Lower leg skin (tissue), 4 donors: ENCODE measurements at regions not wholly inside any gene's neighbourhood (a gene's known extent, or its start where the extent isn't known, plus 50 kb on each side); places are given as distances from the start of the nearest gene placed in this dataset.
A peak's percentile ranks its signal among the peaks of the same experiment; 100 is the strongest.

Experiments used
- DNase-seq, 2 donors: peaks; one replicate each; pipeline ENCODE4 v3.0.0-alpha.2; 2019; ENCODE audit warnings: low spot score in 2 of 2
- H3K4me3 ChIP-seq: fragments of 200-600 bp; sonication (generic); 2 replicates; pipeline ENCODE4 v1.5.1; 2017; ENCODE audit warnings: mild to moderate bottlenecking, low read depth; ENCODE audit not compliant: poor library complexity, severe bottlenecking
- CTCF ChIP-seq, 3 donors: fragments of 450-650 bp; IDR thresholded peaks; one replicate each; pipeline ENCODE4 v1.5.1; 2016; ENCODE audit warnings: antibody characterized with exemption in 3 of 3, mild to moderate bottlenecking in 3 of 3, moderate library complexity in 2 of 3
- POLR2A ChIP-seq, 2 donors: fragments of 450-650 bp; IDR thresholded peaks; one replicate each; pipeline ENCODE4 v1.6.1; 2016 to 2017; ENCODE audit warnings: antibody characterized with exemption in 2 of 2, mild to moderate bottlenecking in 1 of 2, moderate library complexity in 1 of 2
- WGBS, 2 donors: methylation state at CpG; one replicate each; pipeline ENCODE4 v1.1.5; 2018; 5-methylcytosine and 5-hydroxymethylcytosine counted together
- intact Hi-C: fragments of 100-400 bp; cut with DNase I; formaldehyde crosslinking; loops from one replicate; pipeline ENCODE4 v1.15.0; 2023; ENCODE audit warnings: low total_unique reads

- 15 to 24% methylated on average over 3 of the region's 3 CpGs for WGBS, 2 donors
- DNase-seq = peak; percentile 57 to 91
- TF ChIP-seq CTCF (IDR thresholded peaks at IDR 0.05) = no peak
- no peak for TF ChIP-seq POLR2A (IDR thresholded peaks at IDR 0.05)
- intact Hi-C loops = no loop called here
- H3K4me3 ChIP-seq = no peak overlapping the region
Measured at GRCh38 chr6:43972913-43973300, 154.3 kb downstream of the MRPL14 start.

- WGBS, 2 donors = 39 to 53% methylated on average over 6 of the region's 6 CpGs
- DNase-seq = peak in 1 of 2 donors; percentile 85
Measured at GRCh38 chr6:43972179-43972912, 154.9 kb downstream of the MRPL14 start.

GRCh38 chr6:43971776-43972126 lies 155.5 kb downstream of the MRPL14 start:
- no peak for DNase-seq
- H3K4me3 ChIP-seq = no peak overlapping the region
- no peak for TF ChIP-seq POLR2A (IDR thresholded peaks at IDR 0.05)
- TF ChIP-seq CTCF (IDR thresholded peaks at IDR 0.05) = no peak
- intact Hi-C loops = no loop called here
- 72 to 94% methylated on average over 2 of the region's 2 CpGs for WGBS, 2 donors

More at GRCh38 chr6:43972179-43972912, 154.9 kb downstream of the MRPL14 start:
- H3K4me3 ChIP-seq = no peak overlapping the region
- intact Hi-C loops = no loop called here
- TF ChIP-seq CTCF (IDR thresholded peaks at IDR 0.05) = no peak
- no peak for TF ChIP-seq POLR2A (IDR thresholded peaks at IDR 0.05)

- H3K4me3 ChIP-seq = no peak overlapping the region
- intact Hi-C loops = no loop called here
- TF ChIP-seq CTCF (IDR thresholded peaks at IDR 0.05) (no peak), POLR2A (IDR thresholded peaks at IDR 0.05) (no peak)
- 69 to 71% methylated on average over 8 of the region's 8 CpGs for WGBS, 2 donors
- peak in 1 of 2 donors; percentile 87 for DNase-seq
Measured at GRCh38 chr6:43970913-43971775, 156.1 kb downstream of the MRPL14 start.

GRCh38 chr6:43970068-43970912 lies 157.0 kb downstream of the MRPL14 start:
- TF ChIP-seq CTCF (IDR thresholded peaks at IDR 0.05) (no peak), POLR2A (IDR thresholded peaks at IDR 0.05) (no peak)
- WGBS, 2 donors = 68 to 82% methylated on average over 3 of the region's 3 CpGs
- intact Hi-C loops = no loop called here
- no peak overlapping the region for H3K4me3 ChIP-seq
- peak in 1 of 2 donors; percentile 8 for DNase-seq
